WTC11 (cell line): ENCODE measurements at regions not wholly inside any gene's neighbourhood (a gene's known extent, or its start where the extent isn't known, plus 50 kb on each side); places are given as distances from the start of the nearest gene placed in this dataset.

Experiments
- CTCF ChIP-seq: fragments of 200-600 bp; IDR thresholded peaks from 2 replicates; pipeline ENCODE4 v1.8.0; 2022; ENCODE audit warnings: antibody characterized with exemption
- GABPB1 ChIP-seq: sonication (generic); formaldehyde crosslinking; IDR thresholded peaks from 2 replicates; pipeline ENCODE4 v1.8.1; 2023; ENCODE audit warnings: mild to moderate bottlenecking, missing genetic modification reagents

DNA sequence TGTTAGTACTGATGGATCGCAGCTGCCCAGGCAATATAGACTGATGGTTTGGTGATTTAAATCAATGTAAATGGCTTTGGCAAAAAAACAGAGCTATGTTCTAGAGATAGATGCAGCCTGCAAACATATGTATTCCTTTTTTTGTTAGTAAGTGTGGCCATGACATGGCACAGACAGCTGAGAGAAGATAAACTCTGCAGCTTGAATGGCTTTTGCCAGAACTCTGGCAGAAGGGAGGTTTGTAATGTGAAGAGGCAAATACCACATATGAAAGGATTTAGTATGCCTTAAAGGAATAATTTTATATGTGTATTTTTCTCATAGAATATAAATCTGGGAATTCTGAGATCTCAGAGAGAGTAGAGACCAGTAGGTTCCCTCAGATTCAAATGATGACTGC lies 340.2 kb upstream of the DMAC1 start:
- no peak for TF ChIP-seq CTCF
- no peak for TF ChIP-seq GABPB1 (CRISPR knock-in tag)
